ENCODE measurements at regions not wholly inside any gene's neighbourhood (a gene's known extent, or its start where the extent isn't known, plus 50 kb on each side); places are given as distances from the start of the nearest gene placed in this dataset.

GRCh38 chr15:96767703-96768434 lies 437.4 kb downstream of the NR2F2 start:
- H3K4me1 ChIP-seq (ENCODE audit: low read length) = no peaks in the 10 kb centered on the region
- H3K27ac ChIP-seq (ENCODE audit: low read length) = no peak overlapping the region
- H4K20me1 ChIP-seq (ENCODE audit: insufficient read depth, low read length) = no peaks in the 10 kb centered on the region
- H3K9ac ChIP-seq (ENCODE audit: low read length) = no peak overlapping the region
- H3F3A ChIP-seq (ENCODE audit: insufficient read depth, low read length) = no peaks in the 10 kb centered on the region
- no peaks in the 10 kb centered on the region for H3K36me3 ChIP-seq (replicated peaks; ENCODE audit: insufficient read depth, low read length)
- H3K4me2 ChIP-seq (ENCODE audit: low read depth, low read length) = no peak overlapping the region
- H2AFZ ChIP-seq (ENCODE audit: low read length) = no peak overlapping the region
- H3K9me2 ChIP-seq (replicated peaks; ENCODE audit: insufficient read depth, low read length) = no peaks in the 10 kb centered on the region
- peaks cover under 1% of the 10 kb centered on the region; the same call in 1 of the 2 replicates for H3K9me3 ChIP-seq (replicated peaks; ENCODE audit: insufficient read depth, low read length)
- no peaks in the 10 kb centered on the region for H3K79me2 ChIP-seq (ENCODE audit: low read length)
- no peaks in the 10 kb centered on the region for H3K27me3 ChIP-seq (replicated peaks; ENCODE audit: insufficient read depth, low read length)
- no peak for TF ChIP-seq EZH2 (optimal IDR thresholded peaks at IDR 0.05; ENCODE audit: low read depth, low read length)
- TF ChIP-seq CTCF (IDR thresholded peaks at IDR 0.05; ENCODE audit: low read length) = no peak
- no peak for TF ChIP-seq EZH2phosphoT487 (IDR thresholded peaks at IDR 0.05; ENCODE audit: low read length)
- no peak overlapping the region for H3K4me3 ChIP-seq (ENCODE audit: low read length)
- DNase-seq = no peak

GRCh38 chr15:96768435-96768789 lies 437.9 kb downstream of the NR2F2 start:
- H4K20me1 ChIP-seq (ENCODE audit: insufficient read depth, low read length) = no peaks in the 10 kb centered on the region
- H3K9ac ChIP-seq (ENCODE audit: low read length) = no peak overlapping the region
- no peak overlapping the region for H2AFZ ChIP-seq (ENCODE audit: low read length)
- H3K27ac ChIP-seq (ENCODE audit: low read length) = no peak overlapping the region
- H3F3A ChIP-seq (ENCODE audit: insufficient read depth, low read length) = no peaks in the 10 kb centered on the region
- H3K4me3 ChIP-seq (ENCODE audit: low read length) = no peak overlapping the region
- no peaks in the 10 kb centered on the region for H3K36me3 ChIP-seq (replicated peaks; ENCODE audit: insufficient read depth, low read length)
- H3K79me2 ChIP-seq (ENCODE audit: low read length) = no peaks in the 10 kb centered on the region
- no peaks in the 10 kb centered on the region for H3K4me1 ChIP-seq (ENCODE audit: low read length)
- H3K9me2 ChIP-seq (replicated peaks; ENCODE audit: insufficient read depth, low read length) = no peaks in the 10 kb centered on the region
- TF ChIP-seq EZH2phosphoT487 (IDR thresholded peaks at IDR 0.05; ENCODE audit: low read length) = no peak
- no peak for TF ChIP-seq CTCF (IDR thresholded peaks at IDR 0.05; ENCODE audit: low read length)
- no peak for TF ChIP-seq EZH2 (optimal IDR thresholded peaks at IDR 0.05; ENCODE audit: low read depth, low read length)
- H3K4me2 ChIP-seq (ENCODE audit: low read depth, low read length) = no peak overlapping the region
- no peak for DNase-seq
- H3K27me3 ChIP-seq (replicated peaks; ENCODE audit: insufficient read depth, low read length) = no peaks in the 10 kb centered on the region
- no peaks in the 10 kb centered on the region for H3K9me3 ChIP-seq (replicated peaks; ENCODE audit: insufficient read depth, low read length)

- Histone ChIP-seq H2AFZ (ENCODE audit: low read length) (no peak overlapping the region), H3K9ac (ENCODE audit: low read length) (no peak overlapping the region), H3K4me1 (ENCODE audit: low read length) (no peaks in the 10 kb centered on the region), H3K27ac (ENCODE audit: low read length) (no peak overlapping the region), H3K4me3 (ENCODE audit: low read length) (no peak overlapping the region), H3K9me2 (replicated peaks; ENCODE audit: insufficient read depth, low read length) (no peaks in the 10 kb centered on the region), H3K79me2 (ENCODE audit: low read length) (no peaks in the 10 kb centered on the region), H4K20me1 (ENCODE audit: insufficient read depth, low read length) (no peaks in the 10 kb centered on the region), H3F3A (ENCODE audit: insufficient read depth, low read length) (no peaks in the 10 kb centered on the region), H3K4me2 (ENCODE audit: low read depth, low read length) (no peak overlapping the region), H3K36me3 (replicated peaks; ENCODE audit: insufficient read depth, low read length) (no peaks in the 10 kb centered on the region), H3K9me3 (replicated peaks; ENCODE audit: insufficient read depth, low read length) (no peaks in the 10 kb centered on the region), H3K27me3 (replicated peaks; ENCODE audit: insufficient read depth, low read length) (no peaks in the 10 kb centered on the region)
- TF ChIP-seq CTCF (IDR thresholded peaks at IDR 0.05; ENCODE audit: low read length) = no peak
- TF ChIP-seq EZH2 (optimal IDR thresholded peaks at IDR 0.05; ENCODE audit: low read depth, low read length) = no peak
- no peak for TF ChIP-seq EZH2phosphoT487 (IDR thresholded peaks at IDR 0.05; ENCODE audit: low read length)
- DNase-seq = no peak
Measured at GRCh38 chr15:96771035-96771434, 440.5 kb downstream of the NR2F2 start.

Measured in MM.1S (cell line).